CD4-positive, alpha-beta memory T cell (primary cell): ENCODE measurements at regions not wholly inside any gene's neighbourhood (a gene's known extent, or its start where the extent isn't known, plus 50 kb on each side); places are given as distances from the start of the nearest gene placed in this dataset.
A peak's percentile ranks its signal among the peaks of the same experiment; 100 is the strongest.
"Not testable (repeated sequence)": the region's sequence is repeated elsewhere in the genome, so short reads cannot be mapped to it uniquely, and the experiment has no call there.

Experiments
- CTCF ChIA-PET: fragments of 350-600 bp; sonication (Branson Sonifier 250); formaldehyde crosslinking; loops from one replicate; lab custom pipeline; 2021; ENCODE audit warnings: inconsistent platforms; ENCODE audit not compliant: partially characterized antibody; lab: Charles Lee
- POLR2A ChIA-PET: fragments of 350-600 bp; sonication (Branson Sonifier 250); formaldehyde crosslinking; loops from one replicate; lab custom pipeline; 2021; ENCODE audit not compliant: partially characterized antibody; lab: Charles Lee
- DNase-seq, 5 donors: peaks; one replicate each; pipeline versions ENCODE4 v3.0.0 to v3.0.0-alpha.2; 2020 to 2022; ENCODE audit warnings: mixed read lengths in 1 of 5
- H3K27ac ChIP-seq: one replicate; pipeline ENCODE4 v1.7.0; 2013; ENCODE audit warnings: low read depth, low read length
- H3K27me3 ChIP-seq: 2 replicates; pipeline ENCODE4 v1.7.0; 2013; ENCODE audit warnings: mild to moderate bottlenecking, low read length, moderate library complexity; ENCODE audit not compliant: insufficient read depth
- H3K36me3 ChIP-seq: 2 replicates; pipeline ENCODE4 v1.7.0; 2013; ENCODE audit warnings: mild to moderate bottlenecking, low read length, moderate library complexity; ENCODE audit not compliant: insufficient read depth
- H3K4me1 ChIP-seq: 2 replicates; pipeline ENCODE4 v1.7.0; 2013; ENCODE audit warnings: mild to moderate bottlenecking, low read length, moderate library complexity; ENCODE audit not compliant: insufficient read depth
- H3K4me3 ChIP-seq, 2 donors: one replicate each; pipeline ENCODE4 v1.7.0; 2013; ENCODE audit warnings: low read length in 2 of 2, mild to moderate bottlenecking in 1 of 2
- H3K9me3 ChIP-seq, 2 donors: one replicate each; pipeline ENCODE4 v1.7.0; 2013; ENCODE audit warnings: low read length in 2 of 2, control low read depth in 1 of 2; ENCODE audit not compliant: control insufficient read depth in 1 of 2
- H3K27ac Mint-ChIP-seq, 7 donors: one replicate each; pipeline ENCODE4 v1.8.0; 2020 to 2021; ENCODE audit warnings: mixed read lengths in 7 of 7, mild to moderate bottlenecking in 6 of 7, inconsistent platforms in 3 of 7, moderate library complexity in 3 of 7
- H3K27me3 Mint-ChIP-seq, 2 donors: one replicate each; pipeline ENCODE4 v1.8.0; 2020 to 2021; ENCODE audit warnings: mixed read lengths in 2 of 2
- H3K36me3 Mint-ChIP-seq, 2 donors: one replicate each; pipeline ENCODE4 v1.8.0; 2020 to 2021; ENCODE audit warnings: mixed read lengths in 2 of 2, inconsistent platforms in 1 of 2, mild to moderate bottlenecking in 1 of 2
- H3K4me1 Mint-ChIP-seq, 4 donors: one replicate each; pipeline ENCODE4 v1.8.0; 2020 to 2021; ENCODE audit warnings: mixed read lengths in 4 of 4, mild to moderate bottlenecking in 1 of 4
- H3K4me3 Mint-ChIP-seq, 8 donors: one replicate each; pipeline ENCODE4 v1.8.0; 2020 to 2021; ENCODE audit warnings: mixed read lengths in 8 of 8, mild to moderate bottlenecking in 7 of 8, moderate library complexity in 6 of 8, inconsistent platforms in 3 of 8
- H3K9me3 Mint-ChIP-seq, 8 donors: one replicate each; pipeline ENCODE4 v1.8.0; 2020 to 2021; ENCODE audit warnings: mixed read lengths in 8 of 8, mild to moderate bottlenecking in 5 of 8, inconsistent platforms in 3 of 8, moderate library complexity in 1 of 8
- intact Hi-C: fragments of 100-400 bp; cut with micrococcal nuclease; formaldehyde crosslinking; loops from one replicate; pipeline ENCODE4 v1.15.1; 2023

- peak; percentile 68 to 75 (median 71) for DNase-seq
- H3K36me3 Mint-ChIP-seq, result no peaks in the 10 kb centered on the region
- CTCF ChIA-PET, result interaction anchor here (0.6 to 6.3 kb wide), 55 partner anchors 9 to 809 kb away, joined by 3 to 168 read pairs (median 4); partner anchors contain the start of gene TGDS
- no peaks in the 10 kb centered on the region for H3K36me3 ChIP-seq
- H3K27me3 ChIP-seq, result no peaks in the 10 kb centered on the region
- POLR2A ChIA-PET, result interaction anchor here (1.0 kb wide), 1 partner anchor 215 kb away, joined by 5 read pairs; no protein-coding TSS in a partner anchor
- intact Hi-C loops, result loop anchor here (1.0 to 5.0 kb wide), 6 partner anchors 74 to 967 kb away; no protein-coding TSS in a partner anchor
- peak overlapping the region; percentile 56 to 58 for H3K4me3 ChIP-seq
- H3K27ac ChIP-seq, result no peak overlapping the region
- no peaks in the 10 kb centered on the region for H3K9me3 ChIP-seq
- peak overlapping the region; percentile 90 to 97 (median 93) for H3K4me3 Mint-ChIP-seq
- H3K4me1 ChIP-seq, result peaks cover 5% of the 10 kb centered on the region
- H3K9me3 Mint-ChIP-seq, result peaks cover 0 to 2% (median 0%) of the 10 kb centered on the region in 8 donors
- H3K4me1 Mint-ChIP-seq, result peaks cover 7 to 11% (median 8%) of the 10 kb centered on the region in 4 donors
- peak overlapping the region in 4 of 7 donors; percentile 76 to 92 (median 83) for H3K27ac Mint-ChIP-seq
- peaks cover 2 to 11% of the 10 kb centered on the region in 2 donors for H3K27me3 Mint-ChIP-seq
Observed at GRCh38 chr13:95404141-95404882, 103.1 kb upstream of the ABCC4 start.

- peaks cover 0 to 2% (median 0%) of the 10 kb centered on the region in 8 donors for H3K9me3 Mint-ChIP-seq
- peak overlapping the region in 1 of 7 donors; percentile 18 for H3K27ac Mint-ChIP-seq
- peaks cover 5 to 15% of the 10 kb centered on the region in 2 donors for H3K27me3 Mint-ChIP-seq
- no peaks in the 10 kb centered on the region for H3K36me3 ChIP-seq
- ChIA-PET CTCF (interaction anchor here (0.6 to 6.3 kb wide), 14 partner anchors 8 to 732 kb away, joined by 3 to 168 read pairs (median 6); no protein-coding TSS in a partner anchor), POLR2A (no interaction called here)
- no peaks in the 10 kb centered on the region for H3K36me3 Mint-ChIP-seq
- H3K27ac ChIP-seq, result no peak overlapping the region
- H3K27me3 ChIP-seq, result no peaks in the 10 kb centered on the region
- no peak for DNase-seq
- peak overlapping the region in 1 of 8 donors; percentile 7 for H3K4me3 Mint-ChIP-seq
- H3K4me1 Mint-ChIP-seq, result peaks cover 7 to 11% (median 8%) of the 10 kb centered on the region in 4 donors
- H3K4me3 ChIP-seq, result no peak overlapping the region
- no peaks in the 10 kb centered on the region for H3K9me3 ChIP-seq
- peaks cover 5% of the 10 kb centered on the region for H3K4me1 ChIP-seq
- intact Hi-C loops, result no loop called here
Observed at GRCh38 chr13:95406176-95406575, 104.9 kb upstream of the ABCC4 start.

- no peak overlapping the region for H3K27ac Mint-ChIP-seq
- no peaks in the 10 kb centered on the region for H3K36me3 Mint-ChIP-seq
- intact Hi-C loops, result no loop called here
- no peak for DNase-seq
- H3K4me3 Mint-ChIP-seq, result no peak overlapping the region
- H3K27ac ChIP-seq, result no peak overlapping the region
- no peak overlapping the region for H3K4me3 ChIP-seq
- H3K9me3 Mint-ChIP-seq, result peaks cover 0 to 5% (median 0%) of the 10 kb centered on the region in 8 donors
- POLR2A ChIA-PET, result no interaction called here
- CTCF ChIA-PET, result interaction anchor here (1.2 to 5.8 kb wide), 4 partner anchors 6 to 220 kb away, joined by 3 to 35 read pairs (median 4); no protein-coding TSS in a partner anchor
- H3K4me1 Mint-ChIP-seq, result no peaks in the 10 kb centered on the region
- H3K4me1 ChIP-seq, result no peaks in the 10 kb centered on the region
- H3K27me3 ChIP-seq, result no peaks in the 10 kb centered on the region
- no peaks in the 10 kb centered on the region for H3K9me3 ChIP-seq
- H3K36me3 ChIP-seq, result no peaks in the 10 kb centered on the region
- H3K27me3 Mint-ChIP-seq, result peaks cover 8 to 11% of the 10 kb centered on the region in 2 donors
Observed at GRCh38 chr13:95411428-95412040, 110.3 kb upstream of the ABCC4 start.

- Histone ChIP-seq H3K4me3 (no peak overlapping the region), H3K4me1 (no peaks in the 10 kb centered on the region), H3K27me3 (no peaks in the 10 kb centered on the region), H3K9me3 (no peaks in the 10 kb centered on the region), H3K36me3 (no peaks in the 10 kb centered on the region), H3K27ac (no peak overlapping the region)
- H3K27me3 Mint-ChIP-seq, result peaks cover 8 to 14% of the 10 kb centered on the region in 2 donors
- H3K36me3 Mint-ChIP-seq, result no peaks in the 10 kb centered on the region
- POLR2A ChIA-PET, result no interaction called here
- H3K27ac Mint-ChIP-seq, result peak overlapping the region in 1 of 7 donors; percentile 11
- intact Hi-C loops, result no loop called here
- no peak overlapping the region for H3K4me3 Mint-ChIP-seq
- H3K9me3 Mint-ChIP-seq, result peaks cover 0 to 5% (median 0%) of the 10 kb centered on the region in 8 donors
- CTCF ChIA-PET, result no interaction called here
- no peaks in the 10 kb centered on the region for H3K4me1 Mint-ChIP-seq
- no peak for DNase-seq
Observed at GRCh38 chr13:95418946-95419345, 117.7 kb upstream of the ABCC4 start.

GRCh38 chr13:95420501-95420900 lies 119.2 kb upstream of the ABCC4 start:
- Histone ChIP-seq H3K27ac (no peak overlapping the region), H3K4me3 (no peak overlapping the region), H3K27me3 (no peaks in the 10 kb centered on the region), H3K4me1 (no peaks in the 10 kb centered on the region), H3K9me3 (no peaks in the 10 kb centered on the region), H3K36me3 (no peaks in the 10 kb centered on the region)
- Mint-ChIP-seq H3K36me3 (no peaks in the 10 kb centered on the region), H3K27ac (no peak overlapping the region), H3K27me3 (peaks cover 5 to 11% of the 10 kb centered on the region in 2 donors), H3K9me3 (peaks cover 0 to 3% (median 0%) of the 10 kb centered on the region in 8 donors), H3K4me3 (no peak overlapping the region), H3K4me1 (no peaks in the 10 kb centered on the region)
- DNase-seq, result no peak
- ChIA-PET POLR2A (no interaction called here), CTCF (interaction anchor here (2.3 kb wide), 1 partner anchor 15 kb away, joined by 5 read pairs; no protein-coding TSS in a partner anchor)
- intact Hi-C loops, result no loop called here

- intact Hi-C loops, result no loop called here
- H3K27me3 Mint-ChIP-seq, result peaks cover 2% of the 10 kb centered on the region in 2 donors
Observed at GRCh38 chr13:95426631-95427030, 125.4 kb upstream of the ABCC4 start.

GRCh38 chr13:95430525-95430924 lies 122.0 kb upstream of the CLDN10 start:
- DNase-seq, H3K4me3 ChIP-seq, H3K4me3 Mint-ChIP-seq, H3K4me1 ChIP-seq, intact Hi-C loops, POLR2A ChIA-PET, H3K9me3 ChIP-seq, H3K27me3 ChIP-seq, H3K36me3 Mint-ChIP-seq, H3K4me1 Mint-ChIP-seq, H3K9me3 Mint-ChIP-seq, H3K27ac Mint-ChIP-seq, H3K27ac ChIP-seq, H3K27me3 Mint-ChIP-seq, H3K36me3 ChIP-seq: not testable (repeated sequence)
- CTCF ChIA-PET, result interaction anchor here (1.6 kb wide), 1 partner anchor 26 kb away, joined by 5 read pairs; no protein-coding TSS in a partner anchor

More at GRCh38 chr13:95426631-95427030, 125.4 kb upstream of the ABCC4 start:
- no peaks in the 10 kb centered on the region for H3K36me3 ChIP-seq
- CTCF ChIA-PET, result interaction anchor here (2.9 kb wide), 1 partner anchor 22 kb away, joined by 8 read pairs; no protein-coding TSS in a partner anchor
- no peak overlapping the region for H3K27ac ChIP-seq
- H3K9me3 Mint-ChIP-seq, result peaks cover 0 to 4% (median 0%) of the 10 kb centered on the region in 8 donors
- H3K9me3 ChIP-seq, result no peaks in the 10 kb centered on the region
- no peak overlapping the region for H3K27ac Mint-ChIP-seq
- H3K4me1 ChIP-seq, result no peaks in the 10 kb centered on the region
- H3K4me3 Mint-ChIP-seq, result no peak overlapping the region
- no peaks in the 10 kb centered on the region for H3K36me3 Mint-ChIP-seq
- no peaks in the 10 kb centered on the region for H3K4me1 Mint-ChIP-seq
- H3K27me3 ChIP-seq, result no peaks in the 10 kb centered on the region
- H3K4me3 ChIP-seq, result no peak overlapping the region
- POLR2A ChIA-PET, result no interaction called here
- DNase-seq, result no peak
